ENCODE measurements at regions not wholly inside any gene's neighbourhood (a gene's known extent, or its start where the extent isn't known, plus 50 kb on each side); places are given as distances from the start of the nearest gene placed in this dataset.

DNA sequence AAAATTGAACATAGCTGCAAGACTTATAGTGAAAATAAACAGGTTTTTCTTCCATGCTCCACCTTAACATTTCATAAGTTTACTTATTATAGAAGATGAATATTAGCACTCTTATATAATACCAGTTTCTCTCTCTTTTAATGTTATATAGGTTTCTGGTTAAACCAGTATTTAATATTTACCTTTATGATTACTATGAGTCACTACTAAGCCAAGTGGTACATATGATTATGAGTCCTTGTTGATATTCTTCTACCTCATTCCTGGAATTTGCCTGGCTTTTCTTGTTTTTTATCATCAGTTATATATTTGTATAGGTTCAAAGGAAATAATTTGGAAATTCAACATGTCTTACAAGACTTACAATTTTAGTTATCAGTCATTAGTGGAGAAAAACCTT lies 89.9 kb upstream of the MAOA start:
- DNase-seq (ENCODE audit: low read depth, low spot score), result no peak

DNA sequence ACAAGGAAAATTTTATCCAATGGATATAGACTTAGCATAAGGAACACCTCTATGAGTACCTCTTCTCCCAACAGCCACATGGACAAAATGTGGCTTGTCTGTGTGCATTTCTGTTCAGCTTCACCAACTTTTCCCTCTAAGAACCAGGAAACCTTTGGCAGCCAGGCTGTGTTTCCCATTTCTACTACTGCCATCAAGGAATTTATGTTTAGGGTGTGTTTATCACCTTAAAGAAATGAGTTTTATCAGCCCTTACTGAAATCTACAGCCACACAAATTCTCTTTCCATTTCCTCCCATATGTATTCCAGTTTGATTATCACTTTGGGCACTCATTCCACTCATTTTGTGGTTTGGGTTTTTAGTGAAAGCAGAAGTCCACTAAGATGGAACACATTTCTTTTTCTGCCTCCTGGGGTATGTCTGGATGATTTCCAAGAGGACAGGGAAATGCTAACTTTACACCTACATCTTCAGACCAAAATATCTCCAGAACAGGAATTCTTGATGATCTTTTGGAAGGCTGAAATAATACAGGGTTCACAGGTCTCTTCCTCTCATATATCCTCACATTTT lies 82.6 kb upstream of the MAOA start:
- DNase-seq (ENCODE audit: low read depth, low spot score), result no peak

DNA sequence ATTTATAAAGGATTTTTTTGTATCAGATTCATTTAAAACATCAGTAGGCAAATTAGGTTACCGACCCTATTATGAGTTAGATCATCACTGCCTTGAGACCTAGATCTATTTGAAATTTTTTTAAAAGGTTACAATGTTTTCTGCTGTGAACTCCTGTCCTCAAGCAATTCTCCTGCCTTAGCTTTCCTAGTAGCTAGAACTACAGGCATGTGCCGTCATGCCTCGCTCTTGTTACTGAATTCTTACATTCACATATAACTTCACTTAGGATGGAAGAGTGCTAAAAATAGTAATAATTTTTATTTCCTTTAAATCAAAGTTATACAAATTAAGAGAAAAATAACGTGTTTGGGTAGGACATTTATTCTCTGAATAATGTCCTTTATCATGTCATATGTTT lies 75.5 kb upstream of the MAOA start:
- no peak for DNase-seq (ENCODE audit: low read depth, low spot score)

DNA sequence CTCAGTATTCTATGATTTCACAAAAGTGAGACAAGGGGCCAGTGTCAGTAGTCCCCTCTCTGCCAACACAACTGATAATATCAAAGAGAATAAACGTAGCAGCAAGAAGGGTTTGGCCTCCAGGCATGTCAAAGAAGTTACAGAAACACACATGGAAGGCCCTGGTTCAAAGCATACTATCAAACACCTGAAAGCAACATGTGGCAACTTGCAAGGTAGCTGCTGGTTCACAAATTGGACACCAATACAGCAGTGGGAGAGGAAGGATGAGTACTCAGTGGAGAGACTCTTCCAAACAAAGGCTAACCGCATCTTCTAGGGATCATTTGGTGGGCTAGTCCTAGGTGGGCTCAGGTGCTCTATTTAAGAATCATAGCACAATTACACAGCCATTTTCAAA lies 74.9 kb upstream of the MAOA start:
- no peak for DNase-seq (ENCODE audit: low read depth, low spot score)

DNA sequence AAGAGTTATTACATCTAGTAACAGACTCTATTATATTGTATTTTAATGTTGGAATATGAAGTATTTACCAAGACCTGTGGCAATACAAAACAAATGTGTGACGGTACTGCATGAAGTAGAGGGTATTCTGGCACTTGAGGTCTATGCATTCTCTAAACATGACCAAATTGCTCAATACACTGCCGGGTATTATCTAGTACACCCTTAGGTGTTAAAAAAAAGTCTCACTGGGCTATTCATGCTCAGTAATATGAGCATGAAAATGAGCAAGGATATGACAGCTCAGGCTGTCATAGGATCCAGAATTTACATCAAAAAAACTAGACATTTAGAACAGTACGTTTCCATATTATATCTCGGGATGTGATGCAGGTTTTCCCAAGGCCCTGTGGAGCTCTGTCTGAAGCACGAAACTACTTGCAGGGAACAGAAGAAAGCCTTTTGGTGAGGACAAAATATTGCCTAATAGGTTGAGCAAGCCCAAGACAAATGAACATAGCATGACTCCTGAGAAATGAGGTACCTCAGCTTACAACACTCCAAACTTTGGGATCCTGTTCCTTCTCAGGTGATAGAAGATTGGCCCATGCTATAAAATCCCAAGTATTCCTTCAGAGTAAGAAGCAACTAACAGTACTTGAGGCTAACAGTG lies 74.1 kb upstream of the MAOA start:
- DNase-seq (ENCODE audit: low read depth, low spot score), result no peak

DNA sequence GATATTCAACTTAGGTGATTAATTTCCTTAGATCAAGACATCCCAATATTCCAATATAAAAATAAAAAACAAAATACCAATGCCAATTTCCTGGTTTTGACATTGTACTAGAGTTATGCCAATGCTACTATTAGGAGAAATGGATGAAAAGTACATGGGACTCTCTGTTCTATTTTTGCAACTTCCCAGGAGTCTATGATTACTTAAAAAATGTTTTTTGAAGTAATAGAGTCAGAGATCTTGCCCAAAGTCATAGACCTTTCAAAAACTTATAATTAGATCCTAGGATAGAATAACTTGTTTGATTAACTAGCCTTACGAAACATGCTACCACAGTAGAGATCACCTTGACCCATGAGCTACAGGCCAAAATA lies 73.6 kb upstream of the MAOA start:
- no peak for DNase-seq (ENCODE audit: low read depth, low spot score)

DNA sequence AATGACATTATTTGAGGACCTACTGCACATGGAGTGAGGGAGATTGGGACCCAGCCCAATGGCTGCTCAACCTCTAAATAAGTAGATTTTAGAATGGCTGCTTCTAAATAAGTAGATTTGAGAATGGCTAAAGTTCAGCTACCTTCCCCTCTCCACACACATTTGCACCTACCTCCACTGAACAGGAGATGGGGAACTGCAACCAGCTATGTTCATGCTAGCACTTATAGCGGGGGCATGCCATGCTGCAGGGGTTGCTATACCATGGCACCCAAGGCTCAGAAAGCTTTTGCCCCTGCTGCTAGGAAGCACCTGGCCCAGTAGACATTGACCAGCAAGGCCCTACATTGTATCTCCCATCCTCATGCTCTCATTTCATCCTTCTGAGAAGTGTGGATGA lies 70.2 kb upstream of the MAOA start:
- DNase-seq (ENCODE audit: low read depth, low spot score), result no peak

DNA sequence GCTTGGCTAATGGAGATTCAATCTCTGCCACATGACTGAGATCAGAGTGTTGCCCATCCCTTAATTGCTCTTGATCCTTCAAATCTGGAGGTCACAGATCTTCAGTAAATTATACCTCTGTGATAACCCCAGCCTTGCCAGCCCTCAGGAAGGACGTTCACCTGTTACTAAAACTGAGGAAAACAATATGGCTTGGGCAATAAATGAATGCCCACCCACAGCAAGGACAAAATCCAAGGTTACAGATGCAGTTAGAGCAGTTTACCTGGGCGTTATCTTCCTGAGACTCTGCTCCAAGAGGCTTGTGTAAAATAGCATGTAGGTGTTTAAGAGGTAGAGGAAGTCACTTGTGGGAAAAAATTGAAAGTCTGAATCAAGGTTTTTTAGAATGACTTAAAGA lies 69.3 kb upstream of the MAOA start:
- DNase-seq (ENCODE audit: low read depth, low spot score), result no peak

DNA sequence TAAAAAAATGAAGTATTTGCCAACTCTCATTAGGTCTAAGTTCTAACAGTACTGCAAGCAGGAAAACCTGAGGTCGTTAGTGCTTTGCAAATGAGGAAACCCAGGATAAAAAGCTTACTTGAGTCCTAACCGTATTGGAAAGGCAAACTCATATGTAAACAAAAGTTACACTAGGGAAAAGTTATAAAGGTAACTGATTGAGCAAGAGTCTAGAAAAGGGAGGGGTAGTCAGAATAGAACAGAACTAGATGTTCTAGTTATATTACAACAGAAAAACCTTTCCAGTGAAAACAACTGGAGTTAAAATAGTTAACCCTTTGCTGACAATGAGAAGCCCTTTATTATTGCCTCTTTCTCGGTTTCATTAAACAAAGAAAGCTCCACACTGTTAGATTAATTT lies 66.4 kb upstream of the MAOA start:
- DNase-seq (ENCODE audit: low read depth, low spot score), result no peak

DNA sequence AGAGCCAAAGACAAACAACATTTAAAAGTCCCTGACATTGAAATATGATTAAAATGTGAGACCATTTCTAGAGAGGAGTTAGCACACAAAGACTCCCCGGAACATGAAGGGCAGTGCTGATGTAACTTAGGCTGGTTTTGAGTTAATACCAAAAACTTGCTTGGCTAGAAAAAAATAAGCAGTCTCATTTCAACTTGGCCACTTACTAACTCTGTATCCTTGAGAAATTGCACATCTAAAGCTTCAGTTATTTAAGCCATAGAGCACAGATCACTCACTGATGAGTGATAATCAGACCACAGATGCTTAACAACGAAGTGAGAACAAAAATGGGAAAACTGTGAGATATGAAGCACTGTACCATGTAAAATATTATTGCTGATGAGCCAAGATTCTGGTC lies 65.9 kb upstream of the MAOA start:
- no peak for DNase-seq (ENCODE audit: low read depth, low spot score)

DNA sequence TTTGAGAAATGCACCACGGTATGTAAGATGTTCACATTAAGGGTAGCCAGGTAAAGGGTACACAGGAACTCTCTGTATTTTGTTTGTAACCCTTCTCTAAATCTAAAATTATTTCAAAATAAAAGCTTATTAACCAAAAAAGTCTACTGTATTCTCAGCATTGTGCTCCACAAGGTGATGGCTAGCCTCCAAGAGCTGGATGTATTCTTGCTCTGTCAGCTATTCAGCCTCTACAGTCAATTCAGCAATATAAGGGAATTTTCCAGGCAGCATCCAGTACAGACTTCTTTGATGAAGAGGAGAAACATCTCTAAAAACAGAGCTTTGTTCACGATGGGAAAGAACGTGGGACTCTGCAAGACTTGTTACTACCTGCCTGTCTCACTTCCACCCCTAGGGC lies 63.5 kb upstream of the MAOA start:
- DNase-seq (ENCODE audit: low read depth, low spot score), result no peak

DNA sequence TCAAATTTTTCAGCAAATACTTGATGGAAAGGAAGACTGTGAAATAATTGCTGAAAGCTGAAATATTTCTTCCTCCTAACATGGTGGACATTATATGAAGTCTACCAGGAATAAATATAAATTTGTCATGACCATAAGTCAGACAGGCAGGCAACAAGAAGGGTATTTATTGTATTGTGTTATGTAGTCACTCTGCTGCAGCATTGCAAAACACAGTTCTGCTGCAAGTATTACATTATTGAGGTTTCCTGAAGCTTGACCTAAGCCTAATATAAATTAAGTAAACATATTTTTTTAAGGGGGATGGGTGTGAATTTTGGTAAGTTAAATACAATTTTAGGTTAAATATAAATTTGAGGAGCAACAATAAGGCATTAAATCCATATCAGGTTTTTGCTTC lies 60.2 kb upstream of the MAOA start:
- DNase-seq (ENCODE audit: low read depth, low spot score), result no peak

DNA sequence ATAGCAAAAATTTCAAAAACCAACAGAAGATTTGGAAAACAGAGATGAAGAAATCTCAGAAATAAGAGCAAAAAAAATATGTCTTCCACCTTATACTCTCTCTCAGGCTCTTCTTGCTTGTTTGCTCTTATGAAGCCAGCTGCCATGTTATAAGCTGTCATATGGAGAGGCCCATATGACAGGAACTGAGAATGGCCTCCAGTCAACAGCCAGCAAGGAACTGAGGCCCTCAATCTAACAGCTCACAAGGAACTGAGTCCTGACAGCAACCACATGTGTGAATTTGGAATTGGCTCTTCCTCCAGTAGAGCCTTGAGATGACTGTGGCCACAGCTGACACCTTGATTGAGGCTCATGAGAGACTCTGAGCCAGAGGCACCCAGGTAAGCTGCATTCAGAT lies 51.3 kb upstream of the MAOA start:
- DNase-seq (ENCODE audit: low read depth, low spot score), result no peak

DNA sequence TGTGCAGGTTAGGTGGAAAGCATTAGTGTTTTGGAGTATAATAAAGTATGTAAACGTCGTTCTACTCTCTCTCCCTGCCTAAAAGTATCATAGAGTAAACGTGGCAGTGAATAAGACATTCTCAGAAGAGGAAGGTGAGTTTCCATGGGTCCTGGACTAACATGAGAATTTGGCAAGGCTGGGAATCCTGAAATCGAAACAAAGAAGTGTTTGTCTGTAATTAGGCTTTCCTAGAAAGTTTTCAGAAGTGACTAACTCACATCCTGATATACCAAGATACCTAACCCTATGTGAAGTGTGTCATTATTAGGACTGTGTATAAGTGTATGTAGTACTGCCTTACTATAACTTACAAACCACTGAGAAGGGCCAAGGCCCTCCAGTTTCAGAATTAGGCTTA lies 50.7 kb upstream of the MAOA start:
- no peak for DNase-seq (ENCODE audit: low read depth, low spot score)
